SU-DHL-6 (cell line): ENCODE measurements at regions not wholly inside any gene's neighbourhood (a gene's known extent, or its start where the extent isn't known, plus 50 kb on each side); places are given as distances from the start of the nearest gene placed in this dataset.

Experiments used
- H2AFZ ChIP-seq: fragments of 200-600 bp; sonication (generic); 2 replicates; pipeline ENCODE4 v1.6.1; 2014; ENCODE audit warnings: low read depth, mild to moderate bottlenecking, moderate library complexity, mixed read lengths, antibody characterized with exemption, low read length; ENCODE audit not compliant: severe bottlenecking
- H3F3A ChIP-seq: fragments of 200-600 bp; shearing (Covaris generic); 2 replicates; pipeline ENCODE4 v1.6.0; 2016; ENCODE audit warnings: antibody characterized with exemption, mild to moderate bottlenecking; ENCODE audit not compliant: insufficient read depth
- H3K27ac ChIP-seq: fragments of 200-600 bp; sonication (generic); 2 replicates; pipeline ENCODE4 v1.5.1; 2016; ENCODE audit warnings: low read depth, mild to moderate bottlenecking, low read length, moderate library complexity, mixed read lengths
- H3K27me3 ChIP-seq: fragments of 200-600 bp; sonication (generic), shearing (Covaris generic); 2 replicates; pipeline ENCODE4 v1.6.0; 2014; ENCODE audit warnings: mild to moderate bottlenecking, low read length
- H3K36me3 ChIP-seq: fragments of 200-600 bp; sonication (generic); 2 replicates; pipeline ENCODE4 v1.6.1; 2014; ENCODE audit warnings: mild to moderate bottlenecking, low read length, mixed read lengths
- H3K4me2 ChIP-seq: fragments of 300-600, 200-600 bp; shearing (Covaris generic), sonication (generic); 2 replicates; pipeline ENCODE4 v1.6.0; 2014; ENCODE audit warnings: low read length, low read depth, mild to moderate bottlenecking; ENCODE audit not compliant: poor library complexity, severe bottlenecking
- H3K4me3 ChIP-seq: fragments of 200-600 bp; sonication (generic); 2 replicates; pipeline ENCODE4 v1.5.1; 2014; ENCODE audit warnings: antibody characterized with exemption, low read length, mild to moderate bottlenecking, mixed read lengths; ENCODE audit not compliant: insufficient read depth, poor library complexity, severe bottlenecking
- H3K79me2 ChIP-seq: fragments of 200-600 bp; sonication (generic); 2 replicates; pipeline ENCODE4 v1.6.1; 2014; ENCODE audit warnings: mild to moderate bottlenecking, low read length, moderate library complexity; ENCODE audit not compliant: insufficient read depth
- H3K9ac ChIP-seq: fragments of 200-600 bp; sonication (generic); 2 replicates; pipeline ENCODE4 v1.7.0; 2014; ENCODE audit warnings: mild to moderate bottlenecking, low read length
- H3K9me2 ChIP-seq: fragments of 200-600 bp; sonication (generic); replicated peaks from 2 replicates; pipeline ENCODE4 v1.6.1; 2014; ENCODE audit warnings: low read length; ENCODE audit not compliant: insufficient read depth
- H3K9me3 ChIP-seq: fragments of 200-600 bp; sonication (generic); 2 replicates; pipeline ENCODE4 v1.6.1; 2014; ENCODE audit warnings: low read length, mixed read lengths; ENCODE audit not compliant: insufficient read depth
- H4K20me1 ChIP-seq: fragments of 200-600 bp; sonication (generic); 2 replicates; pipeline ENCODE4 v1.6.1; 2014; ENCODE audit warnings: low read depth, mild to moderate bottlenecking, antibody characterized with exemption, low read length, moderate library complexity, mixed read lengths
- CTCF ChIP-seq: fragments of 200-600 bp; sonication (generic); IDR thresholded peaks from one replicate; pipeline ENCODE4 v1.5.1; 2017; ENCODE audit warnings: antibody characterized with exemption, mild to moderate bottlenecking, low read length, moderate library complexity; ENCODE audit not compliant: insufficient read depth, poor library complexity, severe bottlenecking
- EZH2phosphoT487 ChIP-seq: fragments of 200-600 bp; sonication (generic), shearing (Covaris generic); conservative IDR thresholded peaks from 2 replicates; pipeline ENCODE4 v1.6.1; 2018; ENCODE audit warnings: mild to moderate bottlenecking, antibody characterized with exemption, low read length, moderate library complexity, mixed read lengths

- no peak overlapping the region for H3K27ac ChIP-seq
- H3K79me2 ChIP-seq, result no peaks in the 10 kb centered on the region
- H3F3A ChIP-seq, result no peaks in the 10 kb centered on the region
- H3K9me3 ChIP-seq, result no peaks in the 10 kb centered on the region
- no peaks in the 10 kb centered on the region for H4K20me1 ChIP-seq
- H3K9me2 ChIP-seq, result no peaks in the 10 kb centered on the region
- no peaks in the 10 kb centered on the region for H3K36me3 ChIP-seq
- no peak overlapping the region for H3K4me3 ChIP-seq
- no peak overlapping the region for H2AFZ ChIP-seq
- H3K4me2 ChIP-seq, result no peak overlapping the region
- H3K27me3 ChIP-seq, result no peaks in the 10 kb centered on the region
- no peak overlapping the region for H3K9ac ChIP-seq
- TF ChIP-seq EZH2phosphoT487, result no peak
- no peak for TF ChIP-seq CTCF
These were observed 573.0 kb downstream of the FOXG1 start for GRCh38 chr14:29339494-29340172.

- Histone ChIP-seq H3F3A (no peaks in the 10 kb centered on the region), H3K27ac (no peak overlapping the region), H3K79me2 (no peaks in the 10 kb centered on the region), H3K4me2 (no peak overlapping the region), H3K27me3 (no peaks in the 10 kb centered on the region), H4K20me1 (no peaks in the 10 kb centered on the region), H2AFZ (no peak overlapping the region), H3K9ac (no peak overlapping the region), H3K36me3 (no peaks in the 10 kb centered on the region), H3K4me3 (no peak overlapping the region), H3K9me2 (no peaks in the 10 kb centered on the region), H3K9me3 (no peaks in the 10 kb centered on the region)
- TF ChIP-seq CTCF (no peak), EZH2phosphoT487 (no peak)
These were observed 579.1 kb downstream of the PRKD1 start for GRCh38 chr14:29348504-29348903.

- Histone ChIP-seq H4K20me1 (no peaks in the 10 kb centered on the region), H3K27ac (no peak overlapping the region), H2AFZ (no peak overlapping the region), H3K27me3 (no peaks in the 10 kb centered on the region), H3K36me3 (no peaks in the 10 kb centered on the region), H3K9me3 (no peaks in the 10 kb centered on the region), H3K79me2 (no peaks in the 10 kb centered on the region), H3F3A (no peaks in the 10 kb centered on the region), H3K4me2 (no peak overlapping the region), H3K9ac (no peak overlapping the region), H3K4me3 (no peak overlapping the region), H3K9me2 (no peaks in the 10 kb centered on the region)
- TF ChIP-seq CTCF, result no peak
- TF ChIP-seq EZH2phosphoT487, result no peak
These were observed 577.2 kb downstream of the PRKD1 start for GRCh38 chr14:29350496-29350895.
